EH (cell line): ENCODE measurements at regions not wholly inside any gene's neighbourhood (a gene's known extent, or its start where the extent isn't known, plus 50 kb on each side); places are given as distances from the start of the nearest gene placed in this dataset.

Experiments used
- DNase-seq: peaks from one replicate; pipeline ENCODE4 v3.0.0-alpha.2; 2015; ENCODE audit warnings: low read depth

DNA sequence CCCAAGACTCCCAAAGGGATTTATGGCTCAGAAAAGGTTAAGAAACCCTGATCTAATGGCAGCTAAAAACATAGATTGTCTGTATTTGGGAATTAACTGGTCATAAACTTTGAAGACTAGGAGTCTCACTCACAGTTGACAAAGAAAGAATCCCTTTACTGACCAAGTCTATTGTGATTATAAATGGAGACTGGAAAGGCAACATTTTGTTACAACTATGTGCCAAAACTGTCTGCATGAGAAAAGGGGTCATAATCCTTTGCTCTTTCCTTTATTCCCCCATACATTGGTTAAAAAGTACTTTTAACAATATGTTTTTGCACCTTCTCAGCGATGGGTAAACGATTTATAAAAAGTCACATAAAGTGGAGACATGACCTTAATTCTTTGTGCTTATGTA, 206.9 kb upstream of the MAP3K7 start:
- no peak for DNase-seq

DNA sequence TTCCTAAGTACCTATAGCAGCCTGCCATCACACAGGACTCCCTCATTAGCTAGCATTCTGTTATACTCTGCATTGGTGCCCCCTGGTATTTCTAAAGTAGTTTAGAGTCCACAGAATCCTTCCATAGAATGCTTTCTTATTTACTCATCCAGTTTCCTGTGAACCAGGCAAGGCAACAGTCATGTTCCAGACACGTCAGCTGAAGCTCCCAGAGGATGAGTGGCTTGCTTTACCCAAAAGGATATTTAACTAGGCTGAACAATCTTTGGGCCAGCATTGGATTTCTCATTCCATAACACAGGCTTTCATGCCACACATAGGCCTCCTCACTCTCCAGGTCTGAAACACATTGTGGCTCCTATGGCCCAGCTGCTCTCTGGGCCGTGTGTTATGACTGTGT, 203.8 kb upstream of the MAP3K7 start:
- peak; percentile 86 for DNase-seq

DNA sequence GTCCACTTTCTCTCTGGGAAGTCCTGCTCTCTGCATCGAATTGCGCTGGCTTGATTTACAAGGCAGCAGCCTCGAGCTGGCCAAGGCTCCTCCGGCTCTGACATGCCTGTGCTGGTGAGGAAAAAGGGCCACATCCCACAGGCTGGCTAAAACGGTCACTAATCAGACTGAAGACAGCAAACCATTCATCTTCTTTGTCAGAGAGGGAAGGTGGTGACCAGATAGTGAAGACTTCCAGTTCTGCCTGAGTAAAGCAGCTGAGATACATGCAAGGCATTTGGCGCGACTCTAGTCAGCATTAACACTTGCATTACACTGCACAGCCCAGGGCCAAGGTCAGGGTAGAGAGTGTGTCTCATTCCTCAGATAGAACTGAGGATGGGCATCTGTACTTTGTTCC, 203.2 kb upstream of the MAP3K7 start:
- DNase-seq: peak; percentile 39

DNA sequence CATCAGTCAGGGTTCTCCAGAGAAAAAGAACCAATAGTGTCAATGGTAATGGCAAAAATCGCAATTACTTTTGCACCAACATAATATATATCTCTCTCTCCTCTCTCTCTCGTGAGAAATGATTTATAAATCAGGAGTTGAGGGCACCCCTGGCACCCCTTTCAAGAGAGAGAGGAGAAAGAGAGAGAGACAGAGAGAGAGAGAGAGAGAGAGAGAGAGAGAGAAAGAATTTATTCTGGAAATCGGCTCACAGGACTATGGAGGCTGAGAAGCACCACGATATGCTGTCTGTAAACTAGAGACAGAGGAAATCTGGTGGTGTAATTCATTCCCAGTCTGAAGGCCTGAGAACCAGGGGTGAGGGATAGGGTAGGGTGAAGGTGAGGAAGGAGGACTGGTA, 201.9 kb upstream of the MAP3K7 start:
- DNase-seq: no peak

DNA sequence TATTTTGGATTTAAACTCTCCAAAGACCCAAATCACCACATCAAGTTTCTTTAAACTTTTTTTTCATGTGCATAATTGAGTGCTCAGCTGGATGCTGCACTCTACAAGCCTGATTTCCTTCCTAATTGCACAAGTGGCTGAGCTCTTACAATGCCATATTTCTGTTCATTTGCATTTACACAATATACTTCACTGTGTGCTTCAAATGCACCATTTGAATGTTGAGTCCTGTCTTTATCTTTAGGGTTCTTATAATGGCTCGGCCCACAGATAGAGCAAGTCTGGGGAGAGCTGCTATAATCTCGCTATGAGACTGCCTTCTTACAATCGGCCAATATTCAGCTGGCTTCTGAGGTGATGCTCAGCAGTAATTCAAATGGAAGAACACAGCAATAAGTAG, 200.6 kb upstream of the MAP3K7 start:
- DNase-seq: no peak

DNA sequence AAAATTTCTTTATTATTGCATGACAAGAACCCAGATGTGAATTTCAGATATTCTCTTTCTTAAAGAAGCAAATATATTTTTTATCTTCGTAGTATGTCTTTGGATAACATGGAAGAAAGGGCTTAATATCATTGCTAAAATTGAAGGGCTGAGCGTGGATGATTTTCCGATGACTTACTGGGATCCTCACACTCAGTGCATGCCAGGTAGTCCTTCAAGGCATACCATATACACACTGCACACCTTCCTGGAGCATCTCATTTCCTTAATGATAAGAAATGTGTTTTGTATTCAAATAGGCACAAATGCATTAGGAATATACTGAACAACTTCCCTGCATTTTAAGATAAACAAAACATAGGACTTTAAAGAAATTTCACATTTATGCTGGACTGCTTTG, 193.9 kb upstream of the MAP3K7 start:
- DNase-seq: no peak

DNA sequence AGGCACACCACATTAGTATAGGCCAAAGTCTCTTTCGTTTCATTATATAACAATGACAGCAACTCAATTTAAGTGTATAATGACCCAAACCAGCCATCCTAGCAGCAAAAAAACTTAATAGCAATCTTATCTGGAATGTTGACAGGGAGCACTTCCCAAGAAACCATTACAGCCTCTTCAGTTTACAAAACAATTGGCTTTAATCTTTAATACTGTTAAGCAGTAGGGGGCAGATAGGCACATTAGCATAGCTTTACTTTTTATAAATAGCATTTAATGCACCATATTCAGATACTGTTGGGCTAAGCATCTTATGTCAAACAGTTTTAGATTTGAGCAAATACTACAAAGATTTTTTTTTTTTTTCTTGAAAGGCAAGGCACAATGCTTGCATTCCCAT, 193.3 kb upstream of the MAP3K7 start:
- no peak for DNase-seq

DNA sequence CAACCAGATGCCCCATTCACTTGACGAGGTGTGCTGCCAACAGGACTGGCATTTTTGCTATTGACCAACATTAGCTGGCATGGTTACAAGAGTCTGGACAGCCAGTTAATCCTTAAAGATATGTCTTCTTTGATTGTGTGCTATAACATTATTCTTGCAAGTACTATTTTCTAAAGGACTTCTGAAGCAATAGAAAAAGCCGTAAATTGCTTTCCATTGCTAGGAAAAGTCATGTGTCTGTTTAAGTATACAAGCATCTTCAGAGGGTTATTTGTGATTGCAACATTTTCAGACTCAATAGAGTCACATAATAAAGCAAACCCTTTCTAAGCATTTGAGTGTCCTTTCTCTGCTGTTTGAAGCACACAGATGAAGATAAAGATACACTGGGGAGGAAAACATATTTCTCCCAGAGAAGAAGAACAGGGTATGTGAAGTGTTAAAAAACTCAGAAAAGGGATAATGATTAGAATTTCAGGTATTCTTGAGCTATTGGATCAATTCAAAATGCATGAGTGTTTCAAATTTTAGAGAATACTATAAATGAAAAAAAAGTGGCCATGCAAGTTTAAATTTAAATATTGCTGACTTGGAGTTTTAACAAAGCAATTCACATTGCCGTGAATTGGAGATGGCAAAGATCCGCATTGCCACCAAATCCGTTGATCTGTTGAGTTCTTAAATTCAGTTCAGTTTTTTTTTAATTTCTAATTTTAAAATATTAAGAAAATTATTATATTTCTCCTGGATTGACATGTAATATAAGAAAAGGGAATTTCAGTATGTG, 191.7 kb upstream of the MAP3K7 start:
- DNase-seq: no peak

DNA sequence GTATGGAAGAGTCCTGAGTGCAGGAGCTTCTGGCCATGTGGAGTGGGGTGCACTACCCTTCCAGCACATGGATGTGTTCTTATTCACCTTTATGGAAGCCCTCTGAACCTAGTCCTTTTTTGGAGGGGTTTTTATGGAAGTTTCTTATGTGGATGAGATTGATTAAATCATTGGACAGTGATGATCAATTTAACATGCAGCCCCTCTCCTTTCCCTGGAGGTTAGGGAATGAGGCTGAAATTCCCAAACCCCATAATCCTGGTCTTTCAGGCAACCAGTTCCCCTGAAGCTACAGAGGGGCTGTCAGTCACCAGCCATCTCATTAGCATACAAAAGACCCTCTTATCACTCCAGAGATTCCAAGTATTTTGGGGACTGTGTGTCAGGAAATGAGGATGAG, 183.9 kb upstream of the MAP3K7 start:
- DNase-seq: no peak

DNA sequence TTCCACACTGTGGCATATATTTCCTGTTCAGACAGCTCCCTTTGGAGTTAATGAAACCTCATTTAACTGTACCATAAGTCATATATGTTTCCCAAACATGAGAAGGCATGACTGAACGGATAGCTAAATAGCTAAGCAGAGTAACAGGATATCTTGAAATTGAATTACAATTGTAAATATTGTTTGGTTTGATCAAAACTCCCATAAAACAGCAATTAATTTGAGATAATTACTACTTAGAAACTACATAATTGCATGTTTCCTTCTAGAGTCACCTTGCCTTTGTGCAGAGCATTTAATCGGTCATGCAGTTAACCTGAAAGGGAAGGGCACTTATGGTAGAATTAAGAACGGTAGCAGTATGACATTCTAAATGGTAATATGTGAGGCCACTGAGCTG, 179.0 kb upstream of the MAP3K7 start:
- DNase-seq: no peak

DNA sequence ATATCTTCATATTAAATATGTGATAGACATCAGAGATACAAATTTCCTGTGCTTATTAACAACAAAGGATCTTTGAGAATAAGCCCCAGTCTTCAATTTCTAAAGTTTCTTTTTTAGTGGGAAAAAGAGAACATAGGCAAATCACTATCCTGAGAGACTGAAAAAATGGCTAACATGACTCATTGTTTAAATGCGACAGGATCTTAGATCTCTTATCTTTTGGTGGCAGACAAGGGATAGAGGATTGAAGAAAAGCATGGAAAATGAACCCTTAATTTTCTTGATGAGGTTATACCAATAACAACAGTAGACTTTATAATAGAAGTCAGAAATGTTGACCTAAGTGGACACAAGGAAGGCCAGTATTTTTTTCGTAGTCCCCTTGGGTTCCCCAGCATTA, 178.6 kb upstream of the MAP3K7 start:
- peak; percentile 9 for DNase-seq

DNA sequence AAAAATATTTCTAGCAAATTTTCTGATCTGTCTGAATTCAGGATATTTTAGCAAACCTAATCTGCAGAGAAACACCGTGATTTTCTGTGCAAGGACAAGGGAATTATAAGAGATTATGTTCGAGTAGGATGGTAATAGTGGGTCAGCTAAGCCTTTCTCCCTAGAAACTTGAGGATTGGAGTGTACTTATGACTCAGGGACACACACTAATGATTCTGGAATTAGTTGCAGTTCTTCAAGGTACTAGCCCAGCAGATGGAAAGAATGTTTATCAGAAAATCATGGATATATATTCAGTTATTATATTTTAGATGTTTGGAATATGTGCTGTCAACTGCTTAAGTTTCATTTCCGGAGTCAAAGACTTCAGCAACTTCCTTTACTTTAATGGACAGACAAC, 177.1 kb upstream of the MAP3K7 start:
- peak; percentile 36 for DNase-seq

DNA sequence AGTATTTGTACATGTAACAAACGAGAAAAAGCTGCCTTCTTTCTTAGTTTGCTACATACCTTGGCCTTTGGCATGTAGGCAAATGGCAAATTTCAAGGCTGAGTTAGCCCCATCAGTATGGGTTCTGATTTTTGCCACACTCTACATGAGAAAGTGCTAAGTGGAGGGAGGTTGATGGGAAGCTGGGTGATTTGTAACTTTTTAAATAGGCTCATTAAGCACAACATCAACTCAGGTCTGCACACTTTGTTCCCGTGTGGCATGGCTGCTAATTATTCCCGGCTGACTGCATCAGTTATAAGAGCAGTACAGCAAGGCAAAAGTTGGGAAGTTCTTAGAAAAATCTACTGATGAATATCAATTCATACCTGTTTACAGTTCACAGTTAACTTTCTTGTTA, 172.8 kb upstream of the MAP3K7 start:
- no peak for DNase-seq

DNA sequence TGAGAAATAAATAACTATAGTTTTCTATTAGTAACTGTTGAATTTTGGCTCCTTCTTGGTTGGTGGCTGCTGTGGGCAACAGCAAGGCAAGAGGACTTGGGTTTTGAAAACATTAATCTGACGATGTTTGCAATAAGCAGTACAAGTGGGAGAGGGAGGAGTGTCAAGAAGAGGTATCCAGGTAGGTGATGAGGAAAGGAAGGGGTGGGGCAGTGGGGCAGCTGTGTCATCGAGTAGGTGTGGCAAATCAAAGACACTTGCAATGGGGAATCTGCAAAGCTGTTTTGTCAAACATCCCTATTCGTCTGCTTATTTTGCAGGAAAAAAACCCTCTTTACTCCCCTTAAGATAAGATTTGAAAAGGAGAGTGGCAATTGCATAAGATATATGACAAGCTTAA, 171.9 kb upstream of the MAP3K7 start:
- no peak for DNase-seq

DNA sequence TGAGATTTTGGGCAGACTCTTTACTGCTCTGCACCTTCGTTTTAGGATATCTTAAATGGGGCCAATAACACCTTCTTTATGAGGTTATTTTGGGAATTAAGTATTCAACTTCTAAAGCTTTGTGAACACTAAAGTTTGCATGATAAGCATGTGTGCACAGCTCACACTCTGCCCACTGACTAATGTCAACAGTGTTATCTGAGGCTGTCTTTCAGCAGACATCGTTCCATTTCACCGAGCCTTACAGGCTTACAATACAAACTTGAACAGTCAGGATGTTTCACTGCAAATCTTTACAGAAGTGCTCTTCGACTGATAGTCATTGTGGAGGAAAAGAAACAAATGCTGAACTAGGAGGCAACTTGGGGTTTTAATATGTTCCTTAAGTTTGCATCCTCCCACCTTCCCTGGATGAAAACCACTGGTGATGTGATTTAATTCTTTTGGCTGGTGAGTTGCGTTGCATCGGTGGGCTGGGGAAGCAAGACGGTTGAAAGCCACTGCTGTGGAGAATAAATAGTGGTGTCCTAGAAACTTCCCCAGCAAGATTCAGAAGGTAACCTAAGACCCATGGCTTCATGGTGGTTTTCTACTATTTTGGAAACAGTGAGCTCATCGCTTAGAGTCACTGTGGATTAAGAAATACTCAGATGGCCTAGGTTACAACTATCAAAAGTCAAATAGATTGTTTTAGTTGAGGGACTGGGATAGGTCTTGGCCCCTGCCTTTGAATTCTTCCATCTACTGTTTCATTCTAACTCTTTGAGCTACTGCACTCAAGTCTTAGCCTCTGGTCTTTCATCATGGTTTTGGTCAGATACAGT, 167.2 kb upstream of the MAP3K7 start:
- no peak for DNase-seq

DNA sequence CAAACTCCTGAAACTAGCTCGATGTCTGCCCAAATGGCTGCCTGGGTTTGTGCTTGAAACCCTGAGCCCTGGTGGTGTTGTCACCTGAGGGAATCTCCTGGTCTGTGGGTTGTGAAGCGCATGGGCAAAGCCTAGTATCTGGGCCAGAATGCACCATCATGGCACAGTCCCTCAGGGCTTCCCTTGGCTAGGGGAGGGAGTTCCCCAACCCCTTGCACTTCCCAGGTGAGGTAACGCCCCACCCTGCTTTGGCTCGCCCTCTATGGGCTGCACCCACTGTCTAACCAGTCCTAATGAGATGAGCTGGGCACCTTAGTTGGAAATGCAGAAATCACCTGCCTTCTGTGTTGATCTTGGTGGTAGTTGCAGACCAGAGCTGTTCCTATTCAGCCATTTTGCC, 152.9 kb upstream of the MAP3K7 start:
- no peak for DNase-seq

DNA sequence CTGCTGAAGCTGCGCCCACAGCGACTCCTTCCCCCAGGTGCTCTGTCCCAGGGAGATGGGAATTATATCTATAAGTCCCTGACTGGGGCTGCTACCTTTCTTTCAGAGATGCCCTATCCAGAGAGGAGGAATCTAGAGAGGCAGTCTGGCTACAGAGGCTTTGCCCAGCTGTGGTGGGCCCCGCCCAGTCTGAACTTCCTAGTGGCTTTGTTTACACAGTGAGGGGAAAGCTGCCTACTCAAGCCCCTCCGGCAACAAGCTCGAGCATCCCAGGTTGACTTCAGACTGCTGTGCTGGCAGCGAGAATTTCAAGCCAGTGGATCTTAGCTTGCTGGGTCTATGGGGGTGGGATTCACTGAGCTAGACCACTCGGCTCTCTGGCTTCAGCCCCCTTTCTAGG, 152.5 kb upstream of the MAP3K7 start:
- no peak for DNase-seq

DNA sequence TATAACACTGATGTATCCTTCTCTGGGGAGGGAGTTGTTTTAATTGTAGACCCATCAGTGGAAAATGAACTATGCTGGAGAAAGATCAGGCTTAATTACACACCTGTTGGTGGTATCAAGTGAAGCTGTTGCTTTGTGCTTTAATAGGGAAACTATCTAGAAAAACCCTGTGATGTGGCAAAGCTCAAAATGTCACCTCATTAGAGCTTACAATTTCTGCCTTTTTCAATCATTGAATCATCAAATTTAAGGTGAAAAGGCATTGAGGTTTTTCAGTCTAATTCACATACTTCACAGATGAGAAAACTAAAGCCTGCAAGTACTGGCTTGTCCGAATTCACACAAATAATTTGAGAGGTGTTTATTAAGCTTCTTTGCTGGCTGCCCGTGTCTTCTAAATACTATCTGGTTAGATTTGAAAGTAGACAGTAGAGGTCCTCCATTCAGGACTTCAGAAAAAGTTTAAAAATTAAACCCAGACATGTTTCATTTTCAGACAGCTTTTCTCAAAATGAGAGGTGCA, 143.3 kb upstream of the MAP3K7 start:
- DNase-seq: no peak

DNA sequence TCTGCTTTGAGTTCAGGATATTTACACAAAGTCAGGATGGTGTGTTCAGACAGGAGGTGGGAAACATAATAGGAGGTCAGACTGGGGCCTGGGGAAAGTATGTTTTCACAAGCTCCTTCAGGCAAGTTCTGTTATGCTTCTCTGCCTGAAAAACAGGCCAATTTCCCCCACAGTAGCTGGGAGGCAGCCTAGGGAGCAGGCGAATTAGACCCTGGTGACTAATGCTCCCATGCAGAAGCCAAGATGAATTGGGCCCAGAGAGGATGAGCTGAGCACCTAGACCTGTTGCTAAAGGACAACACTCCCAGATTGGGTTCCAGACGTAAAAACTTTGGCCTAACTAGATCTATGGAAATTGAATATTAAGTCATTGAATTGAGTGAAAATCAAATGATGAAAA, 142.2 kb upstream of the MAP3K7 start:
- no peak for DNase-seq

DNA sequence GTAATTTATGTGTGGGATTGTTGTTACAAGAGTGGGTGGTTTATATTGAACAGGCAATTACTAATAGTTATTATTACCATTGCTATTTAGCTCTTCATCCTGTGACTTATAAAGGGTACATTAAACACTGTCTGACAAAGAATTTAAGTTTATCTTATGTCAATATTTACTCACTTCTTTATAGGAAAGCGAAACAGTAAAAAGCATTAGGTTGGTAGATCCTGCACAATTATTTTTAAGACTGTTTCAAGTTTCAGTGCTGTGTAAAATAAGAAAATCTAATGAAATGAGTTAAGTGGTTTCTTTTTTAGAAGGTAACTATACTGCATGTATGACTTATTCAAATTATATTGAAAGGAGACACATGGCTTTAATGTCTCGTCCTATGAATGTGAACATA, 135.8 kb upstream of the MAP3K7 start:
- DNase-seq: no peak

DNA sequence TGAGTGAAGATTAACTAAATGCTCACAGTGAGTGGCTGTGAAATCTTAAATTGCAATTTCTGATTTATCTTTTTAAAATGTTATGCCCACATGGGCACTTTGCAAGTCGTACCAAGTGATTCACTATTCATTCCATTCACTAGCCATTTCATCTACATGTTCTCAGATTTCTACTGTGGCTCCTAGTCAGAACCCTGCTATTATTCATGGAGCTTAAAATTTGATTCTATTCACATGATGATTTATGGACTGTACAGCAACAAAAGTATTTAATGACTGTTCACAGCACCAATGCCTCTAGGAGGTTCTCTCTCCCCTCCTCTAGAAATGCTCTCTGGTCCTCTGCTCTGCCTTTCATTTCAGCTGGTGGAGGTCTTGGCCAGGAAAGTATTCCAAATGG, 133.5 kb upstream of the MAP3K7 start:
- DNase-seq: no peak

DNA sequence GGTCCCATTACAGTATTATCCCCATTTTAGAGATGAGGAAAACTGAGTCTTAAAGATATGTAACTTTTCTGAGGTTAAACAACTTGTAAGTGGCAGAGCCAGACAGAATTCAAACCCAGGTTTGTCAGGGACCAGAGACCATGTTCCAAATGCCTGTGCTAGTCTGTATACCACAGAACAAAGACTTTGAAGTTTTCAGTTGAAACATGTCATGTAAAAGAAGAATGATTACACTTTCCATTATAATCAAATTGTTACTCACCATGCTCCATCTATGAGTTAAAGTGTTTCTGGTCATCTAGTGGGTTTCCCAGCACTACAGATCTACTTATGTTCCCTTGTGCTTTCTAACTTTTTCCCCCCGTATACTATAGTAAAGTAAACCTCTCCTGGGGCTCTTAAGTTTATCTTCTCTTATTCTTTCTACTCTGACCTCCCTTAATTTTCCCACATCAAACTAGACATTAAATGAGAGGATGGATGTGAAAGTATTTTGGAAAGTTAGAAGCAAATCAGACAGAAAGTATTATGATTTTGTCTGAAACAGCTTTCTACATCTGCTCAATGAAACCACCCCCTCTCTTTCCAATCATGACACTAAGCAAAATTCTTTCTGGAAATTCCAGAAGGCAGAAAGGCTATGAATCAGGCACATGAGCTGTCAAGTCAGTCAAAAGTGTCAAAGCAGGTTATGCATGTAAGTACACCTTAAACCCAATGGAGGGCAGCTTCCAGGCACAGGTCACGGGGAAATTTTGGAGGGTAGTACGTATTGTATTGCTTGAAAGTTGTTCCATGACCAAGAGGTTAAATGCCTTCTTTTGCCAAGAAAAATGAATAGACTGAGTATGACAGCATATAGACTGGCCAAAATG, 132.7 kb upstream of the MAP3K7 start:
- DNase-seq: no peak
